ENCODE measurements at regions not wholly inside any gene's neighbourhood (a gene's known extent, or its start where the extent isn't known, plus 50 kb on each side); places are given as distances from the start of the nearest gene placed in this dataset.

DNA sequence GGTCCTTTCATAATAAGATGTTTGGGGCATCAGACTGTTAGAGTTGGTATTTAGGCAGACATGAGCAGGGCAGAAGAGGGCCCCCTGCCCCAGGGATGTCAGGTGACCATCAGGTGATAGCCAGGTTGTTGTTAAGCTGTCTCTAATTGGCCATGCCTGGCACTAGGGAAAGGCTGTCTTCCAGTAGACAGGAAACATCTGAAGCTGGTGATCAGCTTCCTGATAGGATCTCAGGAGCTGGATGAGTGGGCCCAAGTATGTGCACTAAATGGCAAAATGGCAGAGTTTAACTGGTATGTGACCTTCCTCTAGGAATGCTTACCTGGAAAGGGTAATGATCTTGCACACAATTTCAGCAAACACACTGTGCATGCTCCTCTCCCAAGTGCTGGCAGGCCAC is 190.7 kb downstream of the CDH26 start:
- BruUV-seq (replicated peaks): no TSS peak
- Histone ChIP-seq H2AFZ (replicated peaks; ENCODE audit: low read length, poor library complexity) (no peak overlapping the region), H2AK9ac (replicated peaks; ENCODE audit: low read depth, low read length, poor library complexity) (no peak overlapping the region), H4K5ac (ENCODE audit: low read depth, low read length) (no peak overlapping the region), H2BK5ac (ENCODE audit: low read depth, low read length, poor library complexity, severe bottlenecking) (no peak overlapping the region), H3K18ac (ENCODE audit: low read depth, low read length) (no peak overlapping the region), H3K79me1 (ENCODE audit: low read depth in 1 of 2, low read length in 2 of 2) (no peaks in the 10 kb centered on the region), H2BK20ac (ENCODE audit: low read depth, low read length) (no peak overlapping the region), H4K8ac (ENCODE audit: low read depth in 2 of 2, low read length in 2 of 2) (no peak overlapping the region), H3K9me3 (ENCODE audit: control insufficient read depth, insufficient read depth, low read length) (no peaks in the 10 kb centered on the region), H3K4ac (ENCODE audit: low read depth, low read length) (no peak overlapping the region), H3K27ac (ENCODE audit: insufficient read depth, low read length) (no peak overlapping the region), H3K27me3 (ENCODE audit: control insufficient read depth, insufficient read depth, low read length) (no peaks in the 10 kb centered on the region), H2BK120ac (ENCODE audit: low read depth, low read length) (no peak overlapping the region), H4K91ac (ENCODE audit: insufficient read depth, low read depth, low read length) (no peak overlapping the region), H3K4me1 (ENCODE audit: control insufficient read depth, insufficient read depth, low read length) (no peaks in the 10 kb centered on the region), H3K56ac (ENCODE audit: extremely low read depth, insufficient read depth, low read length) (no peak overlapping the region), H3K9ac (ENCODE audit: low read depth, low read length) (no peak overlapping the region), H4K20me1 (ENCODE audit: insufficient read depth, low read length) (no peaks in the 10 kb centered on the region), H3K23ac (ENCODE audit: low read depth, low read length) (no peak overlapping the region), H3K4me2 (ENCODE audit: low read depth, low read length) (no peak overlapping the region), H3K9me1 (ENCODE audit: insufficient read depth, low read length) (no peaks in the 10 kb centered on the region), H3K4me3 (ENCODE audit: insufficient read depth, low read depth, low read length) (no peak overlapping the region), H3K36me3 (ENCODE audit: control insufficient read depth, insufficient read depth, low read length) (no peaks in the 10 kb centered on the region), H2AK5ac (ENCODE audit: low read depth, low read length) (no peak overlapping the region), H2BK15ac (ENCODE audit: low read depth, low read length) (no peak overlapping the region), H3K14ac (replicated peaks; ENCODE audit: low read depth, low read length) (no peak overlapping the region)
- ATAC-seq (ENCODE audit: low read depth) (no peak), DNase-seq (no peak)
- dilution Hi-C loops (cut with HindIII; ENCODE audit: low sequenced_read_pairs, unreplicated experiment): no loop called here
- ChIA-PET POLR2A (ENCODE audit: unreplicated experiment) (no interaction called here), CTCF (no interaction called here)
- TF ChIP-seq, protein P1, sequence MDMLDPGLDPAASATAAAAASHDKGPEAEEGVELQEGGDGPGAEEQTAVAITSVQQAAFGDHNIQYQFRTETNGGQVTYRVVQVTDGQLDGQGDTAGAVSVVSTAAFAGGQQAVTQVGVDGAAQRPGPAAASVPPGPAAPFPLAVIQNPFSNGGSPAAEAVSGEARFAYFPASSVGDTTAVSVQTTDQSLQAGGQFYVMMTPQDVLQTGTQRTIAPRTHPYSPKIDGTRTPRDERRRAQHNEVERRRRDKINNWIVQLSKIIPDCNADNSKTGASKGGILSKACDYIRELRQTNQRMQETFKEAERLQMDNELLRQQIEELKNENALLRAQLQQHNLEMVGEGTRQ (IDR thresholded peaks at IDR 0.05; ENCODE audit: low read depth, low read length): no peak
- TF ChIP-seq FOS (IDR thresholded peaks at IDR 0.05; ENCODE audit: low read depth, low read length) (no peak), CHD1 (IDR thresholded peaks at IDR 0.05; ENCODE audit: low read depth, low read length) (no peak), MAFK (IDR thresholded peaks at IDR 0.05; ENCODE audit: low read depth, low read length) (no peak), MXI1 (IDR thresholded peaks at IDR 0.05; ENCODE audit: borderline replicate concordance, low read depth, low read length) (no peak), BHLHE40 (IDR thresholded peaks at IDR 0.05; ENCODE audit: low read depth, low read length) (no peak), RAD21 (IDR thresholded peaks at IDR 0.05; ENCODE audit: low read length) (no peak), MAZ (IDR thresholded peaks at IDR 0.05; ENCODE audit: borderline replicate concordance, low read depth, low read length) (no peak), RCOR1 (IDR thresholded peaks at IDR 0.05; ENCODE audit: insufficient replicate concordance, low read length) (no peak)
- TF ChIP-seq, protein P2, sequence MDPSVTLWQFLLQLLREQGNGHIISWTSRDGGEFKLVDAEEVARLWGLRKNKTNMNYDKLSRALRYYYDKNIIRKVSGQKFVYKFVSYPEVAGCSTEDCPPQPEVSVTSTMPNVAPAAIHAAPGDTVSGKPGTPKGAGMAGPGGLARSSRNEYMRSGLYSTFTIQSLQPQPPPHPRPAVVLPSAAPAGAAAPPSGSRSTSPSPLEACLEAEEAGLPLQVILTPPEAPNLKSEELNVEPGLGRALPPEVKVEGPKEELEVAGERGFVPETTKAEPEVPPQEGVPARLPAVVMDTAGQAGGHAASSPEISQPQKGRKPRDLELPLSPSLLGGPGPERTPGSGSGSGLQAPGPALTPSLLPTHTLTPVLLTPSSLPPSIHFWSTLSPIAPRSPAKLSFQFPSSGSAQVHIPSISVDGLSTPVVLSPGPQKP (IDR thresholded peaks at IDR 0.05; ENCODE audit: borderline replicate concordance, low read depth, low read length): no peak
- intact Hi-C loops (cut with micrococcal nuclease): no loop called here
- in situ Hi-C loops (cut with MboI; ENCODE audit: low sequenced_read_pairs): no loop called here
